Smooth muscle cell (in vitro differentiated cells): ENCODE measurements at regions not wholly inside any gene's neighbourhood (a gene's known extent, or its start where the extent isn't known, plus 50 kb on each side); places are given as distances from the start of the nearest gene placed in this dataset.

Experiments used
- DNase-seq: peaks from one replicate; lab custom pipeline; 2025; ENCODE audit not compliant: unreplicated experiment; lab: John Stamatoyannopoulos, UW
- H2AFZ ChIP-seq: fragments of 200-600 bp; sonication (generic); 2 replicates; pipeline ENCODE4 v1.6.0; 2016; ENCODE audit warnings: antibody characterized with exemption, low read depth, mild to moderate bottlenecking
- H3F3A ChIP-seq: fragments of 200-600 bp; sonication (generic); 2 replicates; pipeline ENCODE4 v1.6.0; 2017; ENCODE audit warnings: antibody characterized with exemption, low read depth
- H3K27ac ChIP-seq: fragments of 200-600 bp; sonication (generic); 2 replicates; pipeline ENCODE4 v1.5.1; 2016; ENCODE audit warnings: low read depth, mild to moderate bottlenecking
- H3K27me3 ChIP-seq: fragments of 200-600 bp; sonication (generic); 2 replicates; pipeline ENCODE4 v1.6.1; 2016; ENCODE audit warnings: low read depth, mild to moderate bottlenecking
- H3K36me3 ChIP-seq: fragments of 200-600 bp; sonication (generic); 2 replicates; pipeline ENCODE4 v1.5.1; 2016; ENCODE audit warnings: low read depth
- H3K4me1 ChIP-seq: fragments of 200-600 bp; sonication (generic); 2 replicates; pipeline ENCODE4 v1.5.1; 2016; ENCODE audit warnings: low read depth
- H3K4me2 ChIP-seq: fragments of 200-600 bp; sonication (generic); 2 replicates; pipeline ENCODE4 v1.6.0; 2016; ENCODE audit warnings: mild to moderate bottlenecking
- H3K4me3 ChIP-seq: fragments of 200-600 bp; sonication (generic); 2 replicates; pipeline ENCODE4 v1.5.1; 2016; ENCODE audit warnings: mild to moderate bottlenecking
- H3K79me2 ChIP-seq: fragments of 200-600 bp; sonication (generic); 2 replicates; pipeline ENCODE4 v1.6.0; 2016; ENCODE audit warnings: low read depth, mild to moderate bottlenecking
- H3K9ac ChIP-seq: fragments of 200-600 bp; sonication (generic); 2 replicates; pipeline ENCODE4 v1.6.0; 2016; ENCODE audit warnings: low read depth
- H3K9me3 ChIP-seq: fragments of 200-600 bp; sonication (generic); replicated peaks from 2 replicates; pipeline ENCODE4 v1.5.1; 2016; ENCODE audit warnings: low read depth
- H4K20me1 ChIP-seq: fragments of 200-600 bp; sonication (generic); 2 replicates; pipeline ENCODE4 v1.6.0; 2016; ENCODE audit warnings: low read depth
- CTCF ChIP-seq: fragments of 200-600 bp; sonication (generic); IDR thresholded peaks from 2 replicates; pipeline ENCODE4 v1.5.1; 2017; ENCODE audit warnings: borderline replicate concordance, mild to moderate bottlenecking, antibody characterized with exemption; ENCODE audit not compliant: insufficient read depth, poor library complexity, severe bottlenecking
- WGBS: methylation state at CpG from one replicate; pipeline ENCODE4 v1.1.7; 2016; ENCODE audit warnings: low lambda C conversion rate; 5-methylcytosine and 5-hydroxymethylcytosine counted together

- peaks cover 8% of the 10 kb centered on the region for H3F3A ChIP-seq
- peak overlapping the region; percentile 61 for H3K4me2 ChIP-seq
- no peak for TF ChIP-seq CTCF
- H3K9ac ChIP-seq = no peak overlapping the region
- H3K4me1 ChIP-seq = peaks cover 9% of the 10 kb centered on the region
- WGBS = 44% methylated on average over 11 of the region's 11 CpGs
- peak overlapping the region; percentile 77 for H2AFZ ChIP-seq
- peak overlapping the region; percentile 47 for H3K27ac ChIP-seq
- no peaks in the 10 kb centered on the region for H3K36me3 ChIP-seq
- H3K4me3 ChIP-seq = no peak overlapping the region
- no peaks in the 10 kb centered on the region for H4K20me1 ChIP-seq
- H3K9me3 ChIP-seq = no peaks in the 10 kb centered on the region
- H3K79me2 ChIP-seq = no peaks in the 10 kb centered on the region
- no peak for DNase-seq
- H3K27me3 ChIP-seq = no peaks in the 10 kb centered on the region
Measured at GRCh38 chr12:68420225-68421010, 88.3 kb upstream of the MDM1 start.

- Histone ChIP-seq H2AFZ (no peak overlapping the region), H4K20me1 (no peaks in the 10 kb centered on the region), H3F3A (peaks cover 8% of the 10 kb centered on the region), H3K4me1 (peaks cover 9% of the 10 kb centered on the region), H3K36me3 (no peaks in the 10 kb centered on the region), H3K4me3 (no peak overlapping the region), H3K27me3 (no peaks in the 10 kb centered on the region), H3K79me2 (no peaks in the 10 kb centered on the region), H3K9ac (no peak overlapping the region), H3K27ac (no peak overlapping the region), H3K4me2 (no peak overlapping the region), H3K9me3 (no peaks in the 10 kb centered on the region)
- no peak for DNase-seq
- 100% methylated on average over 3 of the region's 3 CpGs for WGBS
- TF ChIP-seq CTCF = no peak
Measured at GRCh38 chr12:68422159-68422558, 90.0 kb upstream of the MDM1 start.

GRCh38 chr12:68422956-68423574, 90.9 kb upstream of the MDM1 start:
- Histone ChIP-seq H3K9ac (no peak overlapping the region), H3K4me2 (no peak overlapping the region), H3K4me1 (peaks cover 9% of the 10 kb centered on the region), H4K20me1 (no peaks in the 10 kb centered on the region), H3K27me3 (no peaks in the 10 kb centered on the region), H3K4me3 (no peak overlapping the region), H2AFZ (no peak overlapping the region), H3K27ac (no peak overlapping the region), H3F3A (peaks cover 10% of the 10 kb centered on the region), H3K9me3 (no peaks in the 10 kb centered on the region), H3K79me2 (no peaks in the 10 kb centered on the region), H3K36me3 (no peaks in the 10 kb centered on the region)
- 79% methylated on average over 7 of the region's 7 CpGs for WGBS
- DNase-seq = no peak
- no peak for TF ChIP-seq CTCF
